GM19324 (cell line): ENCODE measurements at regions not wholly inside any gene's neighbourhood (a gene's known extent, or its start where the extent isn't known, plus 50 kb on each side); places are given as distances from the start of the nearest gene placed in this dataset.
"Not testable (repeated sequence)": the region's sequence is repeated elsewhere in the genome, so short reads cannot be mapped to it uniquely, and the experiment has no call there.

Experiments
- ATAC-seq: cut with Tn5 transposase; IDR thresholded peaks from one replicate; pipeline ENCODE4 v1.9.1; 2021; ENCODE audit warnings: mild to moderate bottlenecking, moderate library complexity; ENCODE audit not compliant: unreplicated experiment, low FRiP score

DNA sequence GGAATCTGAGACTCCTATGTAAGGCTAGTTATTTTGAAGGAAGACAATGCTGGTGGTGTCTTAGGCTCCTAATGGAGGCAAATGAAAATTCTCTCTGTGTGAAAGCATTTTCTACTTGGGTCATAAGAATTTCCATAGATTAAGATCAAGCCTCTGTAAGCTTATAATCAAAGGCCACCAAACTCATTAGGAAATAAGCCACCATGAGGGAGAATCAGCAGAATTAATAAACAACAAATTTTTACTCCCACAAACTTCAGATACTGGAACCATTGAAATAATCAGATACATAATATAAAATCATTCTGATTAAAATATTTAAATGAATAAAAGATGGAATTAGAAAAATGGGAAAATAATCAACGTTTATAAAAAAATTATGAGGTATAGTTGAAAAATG lies 178.7 kb downstream of the NPIPA8 start:
- ATAC-seq = not testable (repeated sequence)

DNA sequence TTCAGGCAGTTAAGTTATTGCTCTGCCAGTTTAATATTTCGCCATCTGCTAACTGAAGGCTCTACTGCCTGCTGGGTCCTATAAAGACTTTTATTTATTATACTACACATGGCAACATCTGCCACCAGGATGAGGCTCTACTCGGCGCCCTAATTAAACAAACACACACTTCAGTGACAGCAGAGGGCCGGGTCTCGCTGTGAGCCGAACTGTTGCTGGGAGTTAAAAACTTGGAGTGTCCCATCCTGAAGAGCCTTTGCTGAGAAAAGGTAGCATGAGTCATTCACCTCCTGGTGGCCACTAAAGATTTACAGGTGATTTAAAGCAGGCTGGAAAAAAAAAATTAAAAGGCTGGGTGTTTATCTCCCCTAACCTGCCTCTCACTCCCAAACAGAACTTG lies 183.7 kb downstream of the NPIPA8 start:
- not testable (repeated sequence) for ATAC-seq

DNA sequence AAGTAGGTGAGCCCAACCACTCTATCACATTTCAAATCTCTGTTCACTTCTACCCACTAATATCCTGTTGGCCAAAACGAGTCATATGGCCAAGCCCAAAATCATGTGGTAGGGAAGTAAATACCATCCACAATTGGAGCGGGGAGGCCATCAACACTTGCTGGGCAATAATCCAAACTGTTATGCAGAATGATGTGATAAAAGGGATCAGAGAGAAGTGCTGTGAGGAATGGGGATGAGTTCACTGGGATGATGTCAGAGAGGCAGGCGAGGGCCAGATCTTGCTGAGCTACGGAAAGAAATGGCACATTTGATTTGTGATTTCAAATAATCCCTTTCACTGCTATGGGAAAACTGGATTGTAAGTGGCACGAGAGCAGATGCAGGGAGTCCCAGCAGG lies 188.4 kb downstream of the NPIPA8 start:
- not testable (repeated sequence) for ATAC-seq

DNA sequence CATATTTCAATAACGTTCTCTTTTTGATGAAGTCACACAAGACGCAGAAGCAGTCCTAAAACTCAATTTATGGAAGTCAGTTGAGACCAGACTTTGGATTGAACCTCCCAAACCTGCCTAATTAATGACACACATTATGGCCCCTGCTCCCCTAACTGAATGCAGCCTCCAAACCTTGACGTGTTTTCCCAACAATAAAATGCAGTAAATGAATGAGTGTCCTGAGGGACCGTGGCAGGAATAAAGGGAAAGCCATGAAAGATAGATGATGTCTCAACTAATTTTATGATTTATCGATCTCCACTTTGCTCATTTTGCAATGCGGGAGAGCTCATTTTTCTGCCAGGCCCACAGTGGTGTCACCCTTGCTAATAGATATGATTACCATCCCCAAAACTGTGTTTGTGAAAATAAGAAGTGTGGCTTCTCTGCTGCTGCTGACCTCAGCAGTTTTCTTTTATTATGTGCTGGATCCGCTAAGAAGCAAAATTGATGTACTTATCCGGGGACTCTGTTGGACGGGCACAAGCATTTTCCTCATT lies 189.9 kb downstream of the NPIPA8 start:
- not testable (repeated sequence) for ATAC-seq

DNA sequence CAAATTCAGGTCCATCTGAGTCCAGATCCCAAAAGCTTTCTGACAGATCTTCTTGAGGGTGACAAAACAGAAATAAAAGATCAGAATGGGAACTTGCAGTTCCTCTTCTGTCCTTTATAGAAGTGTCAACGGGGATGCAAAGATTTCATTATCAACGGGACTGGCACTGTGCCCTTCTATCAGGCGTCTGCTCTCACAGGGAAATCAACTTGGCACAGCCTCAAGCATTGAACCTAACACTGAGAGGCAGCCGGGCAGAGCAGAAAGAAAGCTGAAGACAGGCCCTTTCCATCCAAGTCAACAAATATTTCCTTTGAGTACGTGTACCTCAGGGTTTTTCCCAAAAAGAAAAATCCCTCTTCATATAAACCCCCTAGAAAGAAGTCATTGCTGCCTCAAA lies 194.5 kb downstream of the NPIPA8 start:
- ATAC-seq = not testable (repeated sequence)

DNA sequence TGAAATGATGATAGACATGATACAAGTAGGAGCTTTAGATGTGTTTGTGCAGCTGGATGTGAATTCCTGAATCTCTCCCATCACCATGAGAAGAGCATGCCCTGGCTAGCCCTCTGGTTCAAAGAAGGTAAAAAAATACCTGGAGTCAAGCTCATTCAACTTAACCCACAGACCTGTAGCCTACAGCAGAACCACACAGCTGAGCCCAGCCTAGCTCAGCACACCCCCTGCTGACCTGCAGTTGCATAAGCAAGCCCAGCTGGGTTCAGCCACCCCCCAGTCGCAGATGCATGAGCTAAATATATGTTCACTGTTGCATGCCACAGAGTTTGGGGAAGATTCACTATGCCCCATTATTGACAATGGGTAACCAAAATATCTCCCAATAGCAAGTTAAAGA lies 200.2 kb downstream of the NPIPA8 start:
- not testable (repeated sequence) for ATAC-seq

DNA sequence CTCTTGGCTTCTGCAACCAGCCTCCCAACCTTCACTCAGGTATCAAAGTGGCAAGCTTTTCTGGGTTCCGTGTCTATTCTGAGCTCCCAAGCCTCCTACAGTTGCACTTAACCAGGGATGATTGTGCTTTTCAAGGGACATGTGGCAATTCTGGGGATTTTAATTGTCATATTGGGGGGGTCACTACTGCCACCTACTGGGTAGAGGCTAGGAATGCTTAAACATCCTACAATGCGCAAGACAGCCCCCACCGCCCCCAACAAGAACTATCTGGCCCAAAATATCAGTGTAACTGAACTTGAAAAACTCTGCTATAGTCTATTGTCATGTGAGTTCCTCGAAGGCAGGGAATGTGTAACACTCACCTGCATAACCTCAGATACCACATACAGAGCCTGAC lies 201.5 kb downstream of the NPIPA8 start:
- ATAC-seq = not testable (repeated sequence)

DNA sequence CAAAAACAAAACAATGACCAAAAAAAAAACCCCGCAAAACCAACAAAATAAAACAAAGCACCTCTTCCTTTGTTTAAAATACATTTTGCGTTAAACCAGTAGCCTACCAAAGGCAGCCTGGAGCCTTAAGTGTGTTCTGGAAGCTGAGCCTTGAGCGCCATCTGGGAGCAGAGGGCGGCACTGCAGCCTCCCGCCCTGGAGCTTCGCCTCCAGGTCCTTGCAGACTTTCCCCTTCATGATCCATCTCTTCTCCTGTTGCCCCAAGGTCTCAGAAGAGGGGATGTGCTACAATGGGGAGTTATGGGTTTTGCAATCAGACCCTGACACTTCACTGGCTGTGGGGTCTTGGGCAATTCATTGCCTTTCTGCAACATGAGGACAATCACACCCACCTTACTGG lies 204.9 kb downstream of the NPIPA8 start:
- ATAC-seq = not testable (repeated sequence)

DNA sequence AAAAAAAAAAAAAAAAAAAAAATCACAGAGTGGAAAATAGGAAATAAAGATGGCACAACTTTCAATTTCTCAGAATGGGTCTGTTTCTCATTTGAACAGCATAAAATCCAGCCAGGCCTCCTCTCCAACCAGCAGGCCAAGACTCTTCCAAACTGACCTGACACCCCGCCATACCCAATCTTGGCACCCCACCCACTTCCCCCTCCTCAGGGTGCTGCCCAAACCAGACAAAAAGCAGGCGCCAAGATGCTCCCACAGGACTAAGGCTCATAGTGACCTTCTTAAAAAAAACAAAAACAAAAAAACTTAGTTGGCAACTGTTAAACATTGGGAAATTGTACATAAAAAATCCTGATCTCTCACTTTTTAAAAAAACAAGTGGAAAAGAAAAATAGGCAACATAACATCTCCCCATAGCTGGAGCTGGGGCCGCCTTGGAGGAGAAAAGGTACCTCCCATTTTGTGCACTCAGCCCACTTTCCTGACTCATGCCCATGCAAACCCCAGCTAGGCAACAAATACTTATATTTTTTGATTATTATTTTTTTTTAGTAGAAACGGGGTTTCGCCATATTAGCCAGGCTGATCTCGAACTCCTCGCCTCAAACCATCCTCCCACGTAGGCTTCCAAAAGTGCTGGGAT lies 205.9 kb downstream of the NPIPA8 start:
- not testable (repeated sequence) for ATAC-seq

DNA sequence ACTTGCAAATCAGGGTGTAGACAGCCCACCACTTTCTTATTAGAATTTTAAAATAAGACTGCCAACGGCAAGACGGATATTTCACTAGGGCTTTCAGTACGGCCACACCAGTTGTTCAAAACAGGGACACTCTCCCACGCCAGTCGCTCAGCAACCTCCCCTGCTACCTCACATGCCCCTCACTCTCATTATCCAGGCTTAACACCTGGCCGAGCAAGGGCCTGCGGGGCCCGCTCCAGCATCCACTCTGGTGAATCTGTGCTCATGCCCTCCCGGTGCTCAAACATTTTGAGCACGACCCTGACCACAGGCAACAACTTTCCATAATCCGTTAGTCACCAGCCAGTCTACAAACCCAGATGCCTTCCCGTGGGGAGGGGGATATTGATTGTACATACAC lies 209.5 kb downstream of the NPIPA8 start:
- ATAC-seq = not testable (repeated sequence)

DNA sequence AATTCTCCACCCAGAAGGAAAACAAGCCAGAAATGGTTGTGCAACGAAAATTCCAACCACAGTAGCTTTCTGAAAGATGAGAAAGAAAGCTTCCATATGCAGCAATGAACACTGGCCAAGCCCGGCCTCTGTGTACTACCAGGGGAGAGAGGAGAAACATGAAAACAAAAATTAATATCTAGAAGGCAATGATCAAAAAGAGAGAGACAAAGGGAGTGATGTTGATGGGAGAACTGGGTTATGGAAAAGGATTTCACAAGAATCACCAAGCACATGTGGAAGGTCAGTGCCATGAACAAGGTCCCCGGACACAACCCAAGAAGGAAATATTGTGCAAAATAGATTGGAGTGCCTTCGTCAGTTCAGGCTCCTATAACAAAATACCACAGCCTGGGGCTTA lies 217.4 kb downstream of the NPIPA8 start:
- not testable (repeated sequence) for ATAC-seq

DNA sequence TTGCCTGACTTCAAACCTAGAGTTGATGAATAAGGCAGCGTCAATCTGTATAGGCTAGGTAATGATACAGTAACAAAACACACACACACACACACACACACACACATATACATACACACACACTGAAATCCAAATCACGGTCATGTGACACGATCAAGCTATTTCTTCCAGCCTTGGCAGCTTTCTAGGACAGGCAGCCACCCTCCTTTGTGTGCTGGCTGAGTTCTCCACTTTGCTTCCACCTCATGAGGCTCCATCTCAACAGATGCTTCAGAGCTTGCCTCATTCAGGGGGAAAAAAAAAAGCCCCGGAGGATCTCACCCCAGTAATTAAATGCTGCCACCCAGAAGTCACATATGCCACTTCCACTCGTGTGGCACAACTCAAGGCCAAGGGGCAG lies 217.9 kb downstream of the NPIPA8 start:
- not testable (repeated sequence) for ATAC-seq

DNA sequence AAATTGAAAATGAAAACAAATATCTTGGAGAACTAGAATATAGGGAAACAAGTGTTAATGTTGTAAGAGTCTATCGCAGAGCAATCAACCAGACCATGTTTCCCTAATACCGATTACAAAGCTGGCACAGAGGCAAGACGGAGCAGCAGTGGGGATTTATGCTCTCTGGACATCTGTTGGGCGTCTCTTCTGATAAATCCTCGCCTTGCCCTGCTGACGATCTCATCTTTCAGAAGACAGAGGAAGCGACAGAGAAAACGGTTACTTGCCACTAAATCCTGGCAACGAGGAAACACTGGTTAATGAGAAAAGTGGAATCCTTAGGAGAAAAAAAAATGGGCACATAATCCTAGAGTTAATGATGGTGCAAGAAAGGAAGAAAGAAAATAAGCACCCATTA lies 218.5 kb downstream of the NPIPA8 start:
- ATAC-seq = not testable (repeated sequence)

DNA sequence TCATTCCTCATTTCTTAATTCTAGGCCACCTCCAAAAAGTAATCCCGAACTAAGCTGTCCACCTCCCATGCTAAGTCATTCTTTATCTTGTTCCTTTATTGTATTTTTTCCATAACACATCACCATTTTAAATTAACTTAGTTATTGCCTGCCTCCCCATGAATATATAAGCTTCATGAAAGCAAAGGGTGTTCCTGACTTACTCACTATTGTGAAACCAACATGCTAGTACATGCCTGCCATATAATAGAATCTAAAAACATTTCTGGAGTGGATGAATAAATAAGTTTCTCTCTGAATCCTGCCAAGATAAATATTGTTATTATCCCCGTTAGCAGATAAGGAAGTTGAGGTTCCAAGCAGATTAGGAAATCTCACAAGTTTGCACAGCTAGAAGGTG lies 232.1 kb downstream of the NPIPA8 start:
- not testable (repeated sequence) for ATAC-seq

DNA sequence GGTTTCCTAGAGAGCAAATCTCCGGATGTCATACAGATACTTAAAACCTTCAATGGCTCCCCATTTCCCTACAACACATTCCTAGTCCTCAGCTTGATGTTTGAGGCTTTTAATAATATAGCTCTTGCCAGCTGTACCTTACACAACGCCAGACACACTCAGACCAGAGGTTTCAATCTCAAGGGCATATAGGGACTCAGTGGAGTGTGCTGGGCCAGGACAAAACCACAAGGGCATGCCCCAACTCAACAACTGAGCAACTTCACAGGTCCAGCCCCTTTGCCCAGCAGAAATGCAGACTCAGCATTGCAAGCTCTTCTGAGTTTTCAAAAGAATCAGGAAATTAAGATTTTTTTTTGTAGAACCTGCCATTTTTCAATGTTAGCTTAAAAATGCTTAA lies 235.5 kb downstream of the NPIPA8 start:
- ATAC-seq = not testable (repeated sequence)

DNA sequence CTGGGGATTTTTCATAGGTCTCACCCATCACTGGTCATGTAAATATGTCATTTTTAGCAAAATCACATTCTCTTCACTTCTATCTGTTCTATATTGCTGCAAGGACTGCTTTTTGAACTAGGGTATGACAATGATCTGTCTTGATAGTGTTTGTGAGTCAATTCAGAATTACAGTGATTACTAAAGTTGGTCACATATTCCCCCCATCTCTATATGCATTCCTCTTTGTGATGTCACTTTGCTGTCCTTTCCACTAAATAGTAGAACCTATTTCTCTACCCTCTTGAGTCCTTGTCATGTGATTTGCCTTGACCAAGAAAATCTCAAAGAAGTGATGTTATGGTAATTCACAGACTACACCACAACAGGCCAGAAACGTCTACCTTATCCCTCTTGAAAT lies 243.9 kb downstream of the NPIPA8 start:
- not testable (repeated sequence) for ATAC-seq

DNA sequence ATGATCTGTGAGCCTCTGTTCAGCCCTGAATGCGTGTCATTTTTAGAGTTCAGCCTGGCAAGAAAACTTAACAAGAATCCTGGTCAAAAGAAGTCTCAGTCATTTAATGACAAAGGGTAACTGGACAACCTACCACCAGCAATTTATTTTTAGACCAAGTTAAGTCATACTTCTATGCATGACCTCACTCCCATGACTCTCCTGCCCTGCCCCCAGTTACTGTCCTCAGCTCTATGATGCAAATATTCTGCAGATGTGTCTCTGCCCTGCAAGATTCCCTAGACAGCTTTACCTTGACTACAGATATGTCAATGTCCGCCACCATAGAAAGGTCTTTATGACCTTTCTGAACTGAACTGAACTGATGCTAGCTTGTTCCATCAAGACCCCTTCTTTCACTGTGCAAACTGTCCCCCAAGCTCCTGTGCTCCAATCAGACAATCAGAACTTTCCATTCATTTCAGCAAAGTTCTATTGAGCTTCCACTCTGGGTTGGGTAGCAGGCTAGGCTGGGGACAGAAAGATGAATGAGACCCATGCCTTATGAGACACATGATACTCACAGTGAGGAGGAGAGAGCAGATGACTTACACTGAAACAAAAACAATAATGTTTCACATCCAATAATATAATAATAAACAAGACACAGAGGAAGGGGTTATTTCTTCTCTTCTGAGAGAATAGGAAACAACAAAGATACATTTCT lies 255.7 kb downstream of the NPIPA8 start:
- not testable (repeated sequence) for ATAC-seq

DNA sequence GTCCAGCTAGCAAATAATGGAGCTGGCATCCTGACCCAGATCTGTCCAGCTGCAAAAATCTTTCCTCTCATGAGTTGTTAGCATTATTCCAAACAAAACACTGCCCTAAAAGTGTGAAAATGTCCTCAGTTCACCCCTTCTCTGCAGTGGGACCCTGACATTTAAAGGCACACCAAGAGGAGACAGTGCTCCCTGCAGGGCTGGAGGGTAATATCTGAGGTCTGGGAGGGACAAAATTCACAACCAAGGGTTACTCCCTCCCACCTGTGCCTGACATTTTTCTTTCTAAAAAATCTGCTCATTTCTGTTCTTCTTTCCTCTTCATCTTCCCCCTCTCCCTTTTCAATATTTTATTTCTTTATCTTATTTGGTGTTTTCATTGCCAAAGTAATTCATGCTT lies 258.6 kb downstream of the NPIPA8 start:
- ATAC-seq = not testable (repeated sequence)

DNA sequence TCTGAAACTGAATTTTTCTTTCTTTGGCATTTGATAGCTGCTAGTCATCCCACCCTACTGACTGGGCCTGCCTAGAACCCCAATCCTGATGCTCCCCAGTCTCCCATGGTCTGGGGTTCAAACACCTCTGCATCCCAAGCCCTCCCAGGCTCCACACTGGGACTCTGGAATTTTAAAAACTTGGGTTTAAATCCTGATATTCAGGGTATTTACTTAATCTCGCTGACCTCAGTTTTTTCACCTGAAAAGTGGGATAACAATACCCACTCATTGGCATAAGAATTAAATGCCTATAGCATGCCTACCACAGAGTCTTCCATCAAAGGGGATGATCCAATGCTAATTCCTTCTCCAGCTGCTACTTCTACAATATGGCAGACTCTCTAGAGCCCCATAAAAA lies 264.4 kb downstream of the NPIPA8 start:
- no peak for ATAC-seq

DNA sequence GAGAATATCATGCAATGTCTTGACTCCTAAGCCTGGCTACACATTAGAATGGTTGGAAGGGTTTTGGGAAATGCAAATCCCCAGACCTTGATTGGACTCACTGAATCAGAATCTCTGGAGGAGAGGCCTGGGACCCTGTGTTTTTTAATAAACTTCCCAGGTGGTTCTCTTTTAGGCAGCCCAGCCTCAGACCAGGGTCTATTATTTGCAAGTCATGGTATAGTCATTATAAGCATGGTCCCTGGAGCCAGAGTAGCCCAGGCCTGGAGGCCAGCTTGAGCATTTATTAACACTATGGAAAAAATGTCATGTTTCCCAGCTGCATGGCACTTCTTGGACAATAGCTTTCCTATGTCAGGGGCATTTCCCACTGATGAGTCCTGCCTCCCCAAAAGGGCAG lies 266.9 kb downstream of the NPIPA8 start:
- ATAC-seq = no peak

DNA sequence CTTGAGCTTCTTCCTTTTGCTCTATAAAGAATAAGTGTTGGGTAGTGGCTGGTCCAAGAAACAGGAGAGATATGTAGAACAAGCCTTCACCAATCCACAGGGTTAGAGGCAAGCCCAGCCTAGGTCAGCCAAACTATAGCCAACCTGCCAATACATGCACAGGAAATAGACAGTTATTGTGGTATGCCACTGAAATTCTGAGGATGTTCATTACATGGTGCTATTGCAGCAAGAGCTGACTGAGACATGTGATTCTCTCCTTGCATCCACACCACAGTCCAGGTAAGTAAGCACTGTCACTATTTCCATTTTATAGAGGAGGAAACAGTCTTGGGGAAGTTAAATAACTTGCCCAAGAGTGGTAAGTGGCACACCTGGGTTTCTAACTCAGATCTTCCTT lies 268.1 kb downstream of the NPIPA8 start:
- ATAC-seq = no peak

DNA sequence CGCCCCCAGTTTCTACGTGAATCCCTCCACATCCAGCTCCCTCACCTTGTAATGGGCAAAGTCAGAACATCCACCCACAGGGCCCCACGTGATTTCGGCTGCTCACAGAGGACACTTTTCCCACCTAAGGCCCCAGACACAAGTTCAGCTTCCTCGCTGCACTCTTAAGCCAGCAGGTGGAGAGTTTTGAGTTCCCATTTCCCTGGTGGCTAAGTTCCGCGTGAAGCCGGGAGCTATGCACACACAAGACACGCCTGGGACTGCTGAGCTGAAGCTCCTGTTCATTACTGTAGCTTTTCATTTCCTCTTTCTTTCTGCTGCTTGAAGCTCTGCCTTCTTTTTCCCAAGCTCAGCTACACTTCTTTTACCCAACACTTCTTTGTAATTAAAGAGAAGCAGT lies 273.8 kb downstream of the NPIPA8 start:
- no peak for ATAC-seq
